ENCODE measurements at regions not wholly inside any gene's neighbourhood (a gene's known extent, or its start where the extent isn't known, plus 50 kb on each side); places are given as distances from the start of the nearest gene placed in this dataset.

DNA sequence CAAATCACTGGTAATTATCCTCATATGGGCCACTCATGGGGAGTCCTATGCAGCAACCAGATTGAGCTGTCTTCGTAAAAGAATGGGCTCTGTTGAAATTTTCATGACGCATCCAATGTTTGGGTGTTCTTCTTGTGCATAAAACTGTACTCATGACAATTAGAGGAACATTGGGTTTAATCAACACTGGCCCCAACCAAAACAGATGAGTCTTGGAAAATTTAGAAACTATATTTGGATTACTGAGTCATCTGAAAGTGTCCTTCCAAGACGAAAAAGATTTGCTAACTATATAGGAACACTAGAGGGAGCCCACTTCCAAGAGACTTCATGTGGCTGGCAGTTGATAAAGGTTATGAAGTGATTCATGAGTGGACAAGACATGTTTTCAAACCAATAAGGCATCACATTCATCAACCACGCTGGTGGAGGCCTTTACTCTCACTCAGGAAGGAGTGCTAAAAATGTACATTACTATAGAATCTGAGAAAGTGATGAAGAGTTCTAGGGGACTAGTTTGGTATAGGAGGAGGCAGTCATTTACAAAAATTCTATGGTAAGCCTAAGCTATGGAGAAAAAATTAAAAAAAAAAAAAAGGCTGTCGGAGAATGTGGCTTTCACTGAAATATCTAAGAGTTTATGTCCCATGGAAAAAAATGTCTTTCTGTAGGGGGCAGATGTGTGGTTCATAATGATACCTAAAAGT is 313.5 kb downstream of the PRDM9 start:
- TF ChIP-seq, protein P1, sequence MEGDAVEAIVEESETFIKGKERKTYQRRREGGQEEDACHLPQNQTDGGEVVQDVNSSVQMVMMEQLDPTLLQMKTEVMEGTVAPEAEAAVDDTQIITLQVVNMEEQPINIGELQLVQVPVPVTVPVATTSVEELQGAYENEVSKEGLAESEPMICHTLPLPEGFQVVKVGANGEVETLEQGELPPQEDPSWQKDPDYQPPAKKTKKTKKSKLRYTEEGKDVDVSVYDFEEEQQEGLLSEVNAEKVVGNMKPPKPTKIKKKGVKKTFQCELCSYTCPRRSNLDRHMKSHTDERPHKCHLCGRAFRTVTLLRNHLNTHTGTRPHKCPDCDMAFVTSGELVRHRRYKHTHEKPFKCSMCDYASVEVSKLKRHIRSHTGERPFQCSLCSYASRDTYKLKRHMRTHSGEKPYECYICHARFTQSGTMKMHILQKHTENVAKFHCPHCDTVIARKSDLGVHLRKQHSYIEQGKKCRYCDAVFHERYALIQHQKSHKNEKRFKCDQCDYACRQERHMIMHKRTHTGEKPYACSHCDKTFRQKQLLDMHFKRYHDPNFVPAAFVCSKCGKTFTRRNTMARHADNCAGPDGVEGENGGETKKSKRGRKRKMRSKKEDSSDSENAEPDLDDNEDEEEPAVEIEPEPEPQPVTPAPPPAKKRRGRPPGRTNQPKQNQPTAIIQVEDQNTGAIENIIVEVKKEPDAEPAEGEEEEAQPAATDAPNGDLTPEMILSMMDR (IDR thresholded peaks at IDR 0.05; ENCODE audit: low read depth, low read length) = peak; percentile 23
- H3K4me3 ChIP-seq (replicated peaks in 1 of 2; ENCODE audit: low read depth in 2 of 2, low read length in 2 of 2) = no peak overlapping the region
- DNase-seq (ENCODE audit: low read depth in 2 of 2) = peak; percentile 30 to 45

- TF ChIP-seq, protein P1 (IDR thresholded peaks at IDR 0.05; ENCODE audit: low read depth, low read length) = no peak
- DNase-seq (ENCODE audit: low read depth in 2 of 2) = no peak
- H3K4me3 ChIP-seq (replicated peaks in 1 of 2; ENCODE audit: low read depth in 2 of 2, low read length in 2 of 2) = no peak overlapping the region
Measured at GRCh38 chr5:23823521-23823920, 316.1 kb downstream of the PRDM9 start.

- DNase-seq (ENCODE audit: low read depth in 2 of 2) = no peak
- TF ChIP-seq, protein P1 (IDR thresholded peaks at IDR 0.05; ENCODE audit: low read depth, low read length) = no peak
- no peak overlapping the region for H3K4me3 ChIP-seq (replicated peaks in 1 of 2; ENCODE audit: low read depth in 2 of 2, low read length in 2 of 2)
Measured at GRCh38 chr5:23825196-23825595, 317.8 kb downstream of the PRDM9 start.

- TF ChIP-seq, protein P1 (IDR thresholded peaks at IDR 0.05; ENCODE audit: low read depth, low read length) = no peak
- H3K4me3 ChIP-seq (replicated peaks in 1 of 2; ENCODE audit: low read depth in 2 of 2, low read length in 2 of 2) = no peak overlapping the region
- DNase-seq (ENCODE audit: low read depth in 2 of 2) = peak; percentile 0
Measured at GRCh38 chr5:23840083-23840482, 332.7 kb downstream of the PRDM9 start.

DNA sequence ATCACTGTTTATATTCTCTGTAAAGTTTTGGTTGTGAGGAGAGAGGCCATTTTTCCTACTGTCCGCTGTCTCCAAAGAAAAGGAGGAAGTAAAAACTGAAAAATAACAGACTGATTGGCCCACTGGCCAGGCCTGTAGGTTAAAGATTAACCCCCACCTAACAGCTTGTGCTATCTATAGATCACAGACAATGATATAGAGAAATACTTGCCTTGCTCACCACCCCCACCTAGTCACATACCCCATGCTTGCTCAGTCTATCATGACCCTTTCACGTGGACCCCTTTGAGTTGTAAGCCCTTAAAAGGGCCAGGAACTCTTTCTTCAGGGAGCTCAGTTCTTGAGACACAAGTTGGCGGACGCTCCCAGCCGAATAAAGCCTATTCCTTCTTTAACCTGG is 357.4 kb downstream of the PRDM9 start:
- TF ChIP-seq, protein P1 (IDR thresholded peaks at IDR 0.05; ENCODE audit: low read depth, low read length) = no peak
- H3K4me3 ChIP-seq (replicated peaks in 1 of 2; ENCODE audit: low read depth in 2 of 2, low read length in 2 of 2) = no peak overlapping the region

GRCh38 chr5:23877847-23878246 is 370.4 kb downstream of the PRDM9 start:
- no peak for DNase-seq (ENCODE audit: low read depth in 2 of 2)
- no peak overlapping the region for H3K4me3 ChIP-seq (replicated peaks in 1 of 2; ENCODE audit: low read depth in 2 of 2, low read length in 2 of 2)
- TF ChIP-seq, protein P1 (IDR thresholded peaks at IDR 0.05; ENCODE audit: low read depth, low read length) = no peak

More for the DNA sequence above, 357.4 kb downstream of the PRDM9 start:
- DNase-seq (ENCODE audit: low read depth in 2 of 2) = no peak

Measured in cardiac fibroblast (primary cell).